Endothelial cell of umbilical vein (primary cell): ENCODE measurements at regions not wholly inside any gene's neighbourhood (a gene's known extent, or its start where the extent isn't known, plus 50 kb on each side); places are given as distances from the start of the nearest gene placed in this dataset.

Experiments used
- BruUV-seq: library from RNA; stranded (reverse); fragments of 400-500 nt; replicated peaks from 2 replicates; lab custom pipeline; 2021; lab: Mats Ljungman, UMichigan
- CTCF ChIA-PET: fragments of 300-600, 350-600 bp; sonication (Branson Sonifier 250); formaldehyde crosslinking; loops from one replicate; lab custom pipeline; 2021; ENCODE audit warnings: antibody characterized with exemption, inconsistent platforms; lab: Charles Lee
- POLR2A ChIA-PET: fragments of 300-600, 350-600 bp; sonication (Branson Sonifier 250); formaldehyde crosslinking; loops from one replicate; lab custom pipeline; 2021; ENCODE audit warnings: antibody characterized with exemption, inconsistent platforms; lab: Charles Lee
- DNase-seq: peaks from one replicate; pipeline ENCODE4 v3.0.0-alpha.2; 2011; ENCODE audit warnings: low read depth, low spot score
- FAIRE-seq: peaks from 2 replicates; lab custom pipeline; 2011; peaks lifted over from hg19 to GRCh38; lab: Jason Lieb, UNC
- H2AFZ ChIP-seq: 2 replicates; pipeline ENCODE4 v1.6.0; 2012; ENCODE audit warnings: low read depth, low read length, control low read depth, inconsistent platforms
- H3K27ac ChIP-seq: 2 replicates; pipeline ENCODE4 v1.5.1; 2011; ENCODE audit warnings: low read depth, mild to moderate bottlenecking, control low read depth, low read length, moderate library complexity; ENCODE audit not compliant: insufficient read depth
- H3K27me3 ChIP-seq, 2 experiments: 2 replicates each; pipeline versions ENCODE4 v1.6.0 to v1.6.1; 2011; ENCODE audit warnings: low read length in 2 of 2, mixed read lengths in 1 of 2; ENCODE audit not compliant: control insufficient read depth in 2 of 2, insufficient read depth in 2 of 2
- H3K36me3 ChIP-seq, 2 experiments: 2 replicates in 1 of 2; 3 replicates in 1 of 2; pipeline ENCODE4 v1.5.1; 2011; ENCODE audit warnings: low read length in 2 of 2, mild to moderate bottlenecking in 1 of 2, moderate library complexity in 1 of 2; ENCODE audit not compliant: control insufficient read depth in 2 of 2, insufficient read depth in 2 of 2; ENCODE audit errors: extremely low read depth in 1 of 2
- H3K4me1 ChIP-seq: 3 replicates; pipeline ENCODE4 v1.5.1; 2011; ENCODE audit warnings: mild to moderate bottlenecking, low read length; ENCODE audit not compliant: control insufficient read depth, insufficient read depth; ENCODE audit errors: extremely low read depth
- H3K4me2 ChIP-seq: 2 replicates; pipeline ENCODE4 v1.6.1; 2011; ENCODE audit warnings: low read length, control low read depth, mixed read lengths; ENCODE audit not compliant: insufficient read depth
- H3K4me3 ChIP-seq, 3 experiments: fragments of 200-600 bp in 1 of 3; sonication (generic), shearing (Covaris generic) in 1 of 3; replicated peaks in 1 of 3; 2 replicates each; pipeline ENCODE4 v1.5.1; 2011 to 2016; ENCODE audit warnings: control low read depth in 3 of 3, low read length in 3 of 3, mild to moderate bottlenecking in 2 of 3, inconsistent platforms in 1 of 3, low read depth in 1 of 3, moderate library complexity in 1 of 3; ENCODE audit not compliant: insufficient read depth in 1 of 3
- H3K79me2 ChIP-seq: 2 replicates; pipeline ENCODE4 v1.6.0; 2012; ENCODE audit warnings: low read length, inconsistent platforms; ENCODE audit not compliant: control insufficient read depth, insufficient read depth
- H3K9ac ChIP-seq: replicated peaks from 2 replicates; pipeline ENCODE3; 2011; ENCODE audit warnings: low read length, control low read depth; ENCODE audit not compliant: insufficient read depth; ENCODE audit errors: extremely low read depth
- H3K9me1 ChIP-seq: replicated peaks from 3 replicates; pipeline ENCODE4 v1.6.0; 2011; ENCODE audit warnings: mild to moderate bottlenecking, low read length; ENCODE audit not compliant: control insufficient read depth, insufficient read depth; ENCODE audit errors: extremely low read depth
- H3K9me3 ChIP-seq: replicated peaks from 2 replicates; pipeline ENCODE4 v1.5.1; 2012; ENCODE audit warnings: low read length, inconsistent platforms; ENCODE audit not compliant: control insufficient read depth, insufficient read depth
- H4K20me1 ChIP-seq: replicated peaks from 2 replicates; pipeline ENCODE3; 2011; ENCODE audit warnings: mild to moderate bottlenecking, low read length; ENCODE audit not compliant: control insufficient read depth, insufficient read depth; ENCODE audit errors: extremely low read depth
- CTCF ChIP-seq, 2 donors: IDR thresholded peaks; 1 replicate in 1 of 2; 2 replicates in 1 of 2; pipeline ENCODE4 v1.5.1; 2011; ENCODE audit warnings: low read length in 2 of 2, mild to moderate bottlenecking in 2 of 2, moderate library complexity in 2 of 2, control low read depth in 1 of 2, inconsistent platforms in 1 of 2, low read depth in 1 of 2; ENCODE audit not compliant: insufficient read depth in 1 of 2; ENCODE audit errors: extremely low read depth in 1 of 2
- EZH2 ChIP-seq: IDR thresholded peaks from 2 replicates; pipeline ENCODE4 v1.6.1; 2012; ENCODE audit warnings: borderline replicate concordance, low read depth, mild to moderate bottlenecking, moderate library complexity, low read length, inconsistent platforms; ENCODE audit not compliant: severe bottlenecking
- FOS ChIP-seq: IDR thresholded peaks from 2 replicates; pipeline ENCODE4 v1.6.1; 2011; ENCODE audit warnings: mild to moderate bottlenecking, low read length, moderate library complexity, borderline replicate concordance; ENCODE audit not compliant: insufficient read depth
- GATA2 ChIP-seq: IDR thresholded peaks from 2 replicates; pipeline ENCODE4 v1.7.0; 2011; ENCODE audit warnings: low read depth, mild to moderate bottlenecking, moderate library complexity, mixed read lengths, low read length; ENCODE audit not compliant: insufficient read length, insufficient read depth
- JUN ChIP-seq: IDR thresholded peaks from 2 replicates; pipeline ENCODE4 v1.6.1; 2011; ENCODE audit warnings: borderline replicate concordance, low read depth; ENCODE audit not compliant: insufficient read length, insufficient read depth
- MYC ChIP-seq: IDR thresholded peaks from one replicate; pipeline ENCODE4 v1.6.1; 2011; ENCODE audit warnings: mild to moderate bottlenecking, low read depth, low read length
- POLR2A ChIP-seq: IDR thresholded peaks from 2 replicates; pipeline ENCODE4 v1.6.1; 2012; ENCODE audit warnings: low read depth, mild to moderate bottlenecking, control low read depth, low read length
- POLR2AphosphoS5 ChIP-seq: IDR thresholded peaks from 2 replicates; pipeline ENCODE4 v1.6.1; 2012; ENCODE audit warnings: low read depth, mild to moderate bottlenecking, control low read depth, low read length, moderate library complexity; ENCODE audit not compliant: insufficient read depth
- dilution Hi-C: fragments of 300-500 bp; cut with MboI; formaldehyde crosslinking; loops from one replicate; pipeline ENCODE4 v1.15.0; 2019; ENCODE audit warnings: low sequenced_read_pairs; ENCODE audit not compliant: extremely low pct_ligation_motif_present
- intact Hi-C: fragments of 100-400 bp; cut with micrococcal nuclease; formaldehyde crosslinking; loops from one replicate; pipeline ENCODE4 v1.10.0; 2022
- TF ChIP-seq, protein P1 (sequence below): IDR thresholded peaks from 2 replicates; pipeline ENCODE4 v1.6.1; 2011; ENCODE audit not compliant: insufficient read depth, insufficient read length

DNA sequence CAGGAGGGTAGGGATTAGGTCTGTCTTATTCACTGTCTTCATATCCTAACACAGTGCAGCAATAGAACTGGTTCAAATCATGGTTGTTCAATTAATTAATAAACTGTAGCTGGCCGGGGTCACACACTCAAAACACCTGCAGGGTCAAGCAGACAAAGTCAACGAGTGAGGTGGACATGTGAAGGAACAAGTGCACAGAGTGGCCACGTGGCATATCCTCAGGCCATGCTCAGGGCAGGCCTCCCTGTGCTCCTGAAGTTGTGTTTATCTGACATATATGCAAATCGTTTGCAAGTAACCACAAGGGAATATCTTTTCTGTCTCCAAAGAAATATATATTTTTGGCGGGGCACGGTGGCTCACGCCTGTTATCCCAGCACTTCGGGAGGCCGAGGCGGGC lies 98.5 kb upstream of the ZMIZ1 start:
- H2AFZ ChIP-seq, result no peak overlapping the region
- H3K79me2 ChIP-seq, result no peaks in the 10 kb centered on the region
- ChIA-PET POLR2A (no interaction called here), CTCF (no interaction called here)
- BruUV-seq, result no TSS peak
- intact Hi-C loops, result loop anchor here (5.0 kb wide), 3 partner anchors 268 to 938 kb away; partner anchors contain the start of gene RPS24
- no peak overlapping the region for H3K27ac ChIP-seq
- dilution Hi-C loops, result no loop called here
- H3K4me2 ChIP-seq, result no peak overlapping the region
- H3K9me1 ChIP-seq, result no peaks in the 10 kb centered on the region
- no peak overlapping the region for H3K4me3 ChIP-seq
- H3K27me3 ChIP-seq, result no peaks in the 10 kb centered on the region
- FAIRE-seq (no peak), DNase-seq (no peak)
- no peaks in the 10 kb centered on the region for H3K9me3 ChIP-seq
- peaks cover 31% of the 10 kb centered on the region for H3K4me1 ChIP-seq
- H3K36me3 ChIP-seq, result no peaks in the 10 kb centered on the region
- H3K9ac ChIP-seq, result no peak overlapping the region
- no peak for TF ChIP-seq EZH2
- TF ChIP-seq CTCF (IDR thresholded peaks at IDR 0.05; ENCODE audit: extremely low read depth in 1 of 2, insufficient read depth in 1 of 2, low read depth in 1 of 2, low read length in 2 of 2), result no peak
- no peaks in the 10 kb centered on the region for H4K20me1 ChIP-seq

DNA sequence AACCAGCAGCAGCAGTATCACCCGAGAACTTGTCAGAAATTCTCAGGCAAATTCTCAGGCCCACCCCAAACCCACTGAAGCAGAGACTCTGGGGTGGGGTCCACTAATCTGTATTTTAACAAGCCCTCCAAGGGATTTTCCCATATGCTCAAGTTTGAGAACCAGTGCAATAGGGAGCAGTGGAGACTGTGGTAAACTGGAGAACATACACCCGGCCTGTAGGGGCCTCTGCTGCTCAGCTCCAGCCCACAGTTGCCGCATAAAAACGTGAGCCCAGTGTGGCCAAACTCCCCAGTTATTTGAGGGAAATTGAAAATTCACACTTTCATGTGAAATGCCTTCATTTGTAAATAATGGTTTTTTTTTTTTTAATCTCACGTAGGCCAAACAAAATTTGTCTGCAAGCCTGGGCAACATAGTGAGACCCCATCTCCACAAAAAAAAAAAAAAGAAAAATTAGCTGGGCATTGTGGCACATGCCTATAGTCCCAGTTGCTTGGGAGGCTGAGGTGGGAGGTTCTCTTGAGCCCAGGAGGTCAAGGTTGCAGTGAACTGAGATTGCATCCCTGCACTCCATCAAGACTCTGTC lies 97.6 kb upstream of the ZMIZ1 start:
- no peak for TF ChIP-seq JUN
- TF ChIP-seq MYC, result no peak
- TF ChIP-seq EZH2, result no peak
- TF ChIP-seq POLR2A, result no peak
- no peak for TF ChIP-seq POLR2AphosphoS5
- no peak for TF ChIP-seq FOS
- TF ChIP-seq, protein P1, sequence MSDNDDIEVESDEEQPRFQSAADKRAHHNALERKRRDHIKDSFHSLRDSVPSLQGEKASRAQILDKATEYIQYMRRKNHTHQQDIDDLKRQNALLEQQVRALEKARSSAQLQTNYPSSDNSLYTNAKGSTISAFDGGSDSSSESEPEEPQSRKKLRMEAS, result no peak
- no peak for TF ChIP-seq GATA2
- no peak for TF ChIP-seq CTCF (IDR thresholded peaks at IDR 0.05; ENCODE audit: extremely low read depth in 1 of 2, insufficient read depth in 1 of 2, low read depth in 1 of 2, low read length in 2 of 2)
- dilution Hi-C loops, result no loop called here
- Histone ChIP-seq H3K4me1 (peaks cover 32% of the 10 kb centered on the region), H3K36me3 (no peaks in the 10 kb centered on the region), H3K27me3 (no peaks in the 10 kb centered on the region), H3K9me3 (no peaks in the 10 kb centered on the region), H3K27ac (no peak overlapping the region), H3K9ac (no peak overlapping the region), H3K4me3 (no peak overlapping the region), H3K4me2 (no peak overlapping the region), H3K9me1 (no peaks in the 10 kb centered on the region), H3K79me2 (no peaks in the 10 kb centered on the region), H4K20me1 (no peaks in the 10 kb centered on the region), H2AFZ (no peak overlapping the region)
- FAIRE-seq, result peak; percentile 24
- no TSS peak for BruUV-seq
- CTCF ChIA-PET, result no interaction called here
- POLR2A ChIA-PET, result interaction anchor here (0.6 kb wide), 1 partner anchor 100 kb away, joined by 3 read pairs; no protein-coding TSS in a partner anchor
- DNase-seq, result no peak
- intact Hi-C loops, result loop anchor here (5.0 kb wide), 3 partner anchors 269 to 939 kb away; partner anchors contain the start of gene RPS24
